ENCODE measurements at regions not wholly inside any gene's neighbourhood (a gene's known extent, or its start where the extent isn't known, plus 50 kb on each side); places are given as distances from the start of the nearest gene placed in this dataset.

GRCh38 chr2:183458460-183458859, 334.2 kb downstream of the NUP35 start:
- no peak for TF ChIP-seq POLR2A (IDR thresholded peaks at IDR 0.05)
- no peak for TF ChIP-seq CTCF (IDR thresholded peaks at IDR 0.05)

Data from Peyer's patch (tissue), 4 donors.